ENCODE measurements at regions not wholly inside any gene's neighbourhood (a gene's known extent, or its start where the extent isn't known, plus 50 kb on each side); places are given as distances from the start of the nearest gene placed in this dataset.

DNA sequence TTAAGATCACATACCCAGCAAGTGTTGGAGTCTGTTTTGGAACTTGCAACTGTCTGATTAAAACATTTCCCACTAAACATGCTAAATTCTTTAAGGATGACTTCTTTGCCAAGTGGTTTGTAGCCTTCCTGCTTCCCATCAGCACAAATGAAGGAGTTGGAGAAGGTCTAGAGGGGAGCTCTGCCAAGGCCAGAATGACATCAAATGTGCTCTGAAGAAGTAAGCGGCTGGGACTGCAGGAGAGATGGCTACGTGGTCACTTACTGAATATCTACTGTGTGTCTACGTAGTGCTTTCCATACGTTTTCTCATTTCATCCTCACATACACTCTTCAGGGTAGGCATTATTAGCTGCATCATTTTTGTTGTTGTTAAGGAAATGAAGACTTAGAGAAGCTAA is 135.7 kb upstream of the NLRP1 start:
- TF ChIP-seq TAF1 (IDR thresholded peaks at IDR 0.05; ENCODE audit: borderline replicate concordance, insufficient read depth, low read length) (no peak), SIN3A (IDR thresholded peaks at IDR 0.05; ENCODE audit: borderline replicate concordance, insufficient read depth, low read length) (no peak), POLR2AphosphoS5 (IDR thresholded peaks at IDR 0.05; ENCODE audit: low read depth, low read length) (no peak)
- TF ChIP-seq, protein P1, sequence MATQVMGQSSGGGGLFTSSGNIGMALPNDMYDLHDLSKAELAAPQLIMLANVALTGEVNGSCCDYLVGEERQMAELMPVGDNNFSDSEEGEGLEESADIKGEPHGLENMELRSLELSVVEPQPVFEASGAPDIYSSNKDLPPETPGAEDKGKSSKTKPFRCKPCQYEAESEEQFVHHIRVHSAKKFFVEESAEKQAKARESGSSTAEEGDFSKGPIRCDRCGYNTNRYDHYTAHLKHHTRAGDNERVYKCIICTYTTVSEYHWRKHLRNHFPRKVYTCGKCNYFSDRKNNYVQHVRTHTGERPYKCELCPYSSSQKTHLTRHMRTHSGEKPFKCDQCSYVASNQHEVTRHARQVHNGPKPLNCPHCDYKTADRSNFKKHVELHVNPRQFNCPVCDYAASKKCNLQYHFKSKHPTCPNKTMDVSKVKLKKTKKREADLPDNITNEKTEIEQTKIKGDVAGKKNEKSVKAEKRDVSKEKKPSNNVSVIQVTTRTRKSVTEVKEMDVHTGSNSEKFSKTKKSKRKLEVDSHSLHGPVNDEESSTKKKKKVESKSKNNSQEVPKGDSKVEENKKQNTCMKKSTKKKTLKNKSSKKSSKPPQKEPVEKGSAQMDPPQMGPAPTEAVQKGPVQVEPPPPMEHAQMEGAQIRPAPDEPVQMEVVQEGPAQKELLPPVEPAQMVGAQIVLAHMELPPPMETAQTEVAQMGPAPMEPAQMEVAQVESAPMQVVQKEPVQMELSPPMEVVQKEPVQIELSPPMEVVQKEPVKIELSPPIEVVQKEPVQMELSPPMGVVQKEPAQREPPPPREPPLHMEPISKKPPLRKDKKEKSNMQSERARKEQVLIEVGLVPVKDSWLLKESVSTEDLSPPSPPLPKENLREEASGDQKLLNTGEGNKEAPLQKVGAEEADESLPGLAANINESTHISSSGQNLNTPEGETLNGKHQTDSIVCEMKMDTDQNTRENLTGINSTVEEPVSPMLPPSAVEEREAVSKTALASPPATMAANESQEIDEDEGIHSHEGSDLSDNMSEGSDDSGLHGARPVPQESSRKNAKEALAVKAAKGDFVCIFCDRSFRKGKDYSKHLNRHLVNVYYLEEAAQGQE (IDR thresholded peaks at IDR 0.05; ENCODE audit: insufficient read depth in 1 of 2, low read depth in 2 of 2, low read length in 2 of 2) = no peak
